SK-N-SH treated with all-trans-retinoic acid at 6 μM for 48 hours (cell line): ENCODE measurements at regions not wholly inside any gene's neighbourhood (a gene's known extent, or its start where the extent isn't known, plus 50 kb on each side); places are given as distances from the start of the nearest gene placed in this dataset.

Source experiments
- ATAC-seq: fragments of 200-7000 bp; cut with Tn5 transposase; 3 replicates; pipeline ENCODE4 v1.9.1; 2020; ENCODE audit warnings: mild to moderate bottlenecking, moderate library complexity
- CREB5 ChIP-seq: fragments of 250-450 bp; sonication (Bioruptor Pico); IDR thresholded peaks from 2 replicates; pipeline ENCODE4 v1.5.1; 2020; ENCODE audit warnings: low read depth, mild to moderate bottlenecking, moderate library complexity
- CSDC2 ChIP-seq: fragments of 250-450 bp; sonication (Bioruptor Pico); IDR thresholded peaks from 2 replicates; pipeline ENCODE4 v1.5.0; 2020; ENCODE audit warnings: mild to moderate bottlenecking, moderate library complexity
- ISL1 ChIP-seq: fragments of 250-450 bp; sonication (Bioruptor Pico); IDR thresholded peaks from 2 replicates; pipeline ENCODE4 v2.1.2; 2022; ENCODE audit warnings: mild to moderate bottlenecking, moderate library complexity
- OSR1 ChIP-seq: fragments of 250-450 bp; sonication (Bioruptor Pico); IDR thresholded peaks from 2 replicates; pipeline ENCODE4 v1.8.0; 2022; ENCODE audit warnings: moderate library complexity, mild to moderate bottlenecking, inconsistent platforms
- PATZ1 ChIP-seq: fragments of 250-450 bp; sonication (Bioruptor Pico); IDR thresholded peaks from 2 replicates; pipeline ENCODE4 v1.8.0; 2020; ENCODE audit warnings: mild to moderate bottlenecking, moderate library complexity, borderline replicate concordance
- POU6F1 ChIP-seq: fragments of 250-450 bp; sonication (Bioruptor Pico); IDR thresholded peaks from 2 replicates; pipeline ENCODE4 v1.8.0; 2021; ENCODE audit warnings: low read depth, mild to moderate bottlenecking, moderate library complexity, borderline replicate concordance
- PPARA ChIP-seq: fragments of 250-450 bp; sonication (Bioruptor Pico); IDR thresholded peaks from 2 replicates; pipeline ENCODE4 v1.5.0; 2020; ENCODE audit warnings: mild to moderate bottlenecking, borderline replicate concordance
- RARB ChIP-seq: fragments of 250-450 bp; sonication (Bioruptor Pico); IDR thresholded peaks from 2 replicates; pipeline ENCODE4 v1.8.0; 2021; ENCODE audit warnings: mild to moderate bottlenecking, moderate library complexity
- SNAI2 ChIP-seq: fragments of 250-450 bp; sonication (Bioruptor Pico); IDR thresholded peaks from 2 replicates; pipeline ENCODE4 v1.5.0; 2020; ENCODE audit warnings: mild to moderate bottlenecking, moderate library complexity
- TCF4 ChIP-seq: fragments of 250-450 bp; sonication (Bioruptor Pico); IDR thresholded peaks from 2 replicates; pipeline ENCODE4 v1.8.0; 2021; ENCODE audit warnings: mild to moderate bottlenecking, moderate library complexity, borderline replicate concordance
- TOX ChIP-seq: fragments of 250-450 bp; sonication (Bioruptor Pico); IDR thresholded peaks from 2 replicates; pipeline ENCODE4 v1.8.0; 2021; ENCODE audit warnings: mild to moderate bottlenecking, moderate library complexity, borderline replicate concordance
- TSHZ2 ChIP-seq: fragments of 250-450 bp; sonication (Bioruptor Pico); IDR thresholded peaks from 2 replicates; pipeline ENCODE4 v1.5.0; 2020; ENCODE audit warnings: mild to moderate bottlenecking, moderate library complexity
- ZFP3 ChIP-seq: fragments of 250-450 bp; sonication (Bioruptor Pico); IDR thresholded peaks from 2 replicates; pipeline ENCODE4 v1.5.0; 2020; ENCODE audit warnings: mild to moderate bottlenecking, moderate library complexity
- ZFP30 ChIP-seq: fragments of 450-650 bp; formaldehyde crosslinking; IDR thresholded peaks from 2 replicates; pipeline ENCODE4 v1.5.0; 2022; ENCODE audit warnings: mild to moderate bottlenecking, moderate library complexity
- ZNF565 ChIP-seq: fragments of 450-650 bp; formaldehyde crosslinking; conservative IDR thresholded peaks from 2 replicates; pipeline ENCODE4 v1.5.0; 2020; ENCODE audit warnings: low read depth, mild to moderate bottlenecking, moderate library complexity
- ZNF70 ChIP-seq: fragments of 450-650 bp; formaldehyde crosslinking; IDR thresholded peaks from 2 replicates; pipeline ENCODE4 v1.5.0; 2020; ENCODE audit warnings: mild to moderate bottlenecking, moderate library complexity
- ZNF8 ChIP-seq: fragments of 450-650 bp; formaldehyde crosslinking; IDR thresholded peaks from 2 replicates; pipeline ENCODE4 v1.5.0; 2020; ENCODE audit warnings: mild to moderate bottlenecking, moderate library complexity

- TF ChIP-seq TSHZ2 (CRISPR knock-in tag) (no peak), CSDC2 (no peak), ZNF565 (CRISPR knock-in tag) (no peak)
- ATAC-seq, result peak; percentile 42; the same call in 1 of the 3 replicates
Measured at GRCh38 chr4:62193761-62194160, 993.6 kb downstream of the ADGRL3 start.

- TF ChIP-seq TCF4 (CRISPR knock-in tag), result 0 out of 2 replicates have a peak, but pooled peaks have one; percentile 31
- no peak for TF ChIP-seq ZNF8 (CRISPR knock-in tag)
- no peak for ATAC-seq
Measured at GRCh38 chr4:62191451-62192240, 991.5 kb downstream of the ADGRL3 start.

- TF ChIP-seq ISL1 (CRISPR knock-in tag) (no peak), POU6F1 (CRISPR knock-in tag) (no peak), TOX (no peak), ZNF565 (CRISPR knock-in tag) (no peak), RARB (CRISPR knock-in tag) (no peak), CSDC2 (no peak), CREB5 (CRISPR knock-in tag) (no peak), OSR1 (CRISPR knock-in tag) (no peak)
- TF ChIP-seq, all 23 proteins: peak for 0
- no peak for ATAC-seq
Measured at GRCh38 chr4:62170235-62170634, 970.1 kb downstream of the ADGRL3 start.

GRCh38 chr4:62168681-62169080 is 968.6 kb downstream of the ADGRL3 start:
- no peak for TF ChIP-seq RARB (CRISPR knock-in tag)
- no peak for TF ChIP-seq ZNF70 (CRISPR knock-in tag)
- no peak for TF ChIP-seq PATZ1 (CRISPR knock-in tag)
- TF ChIP-seq ISL1 (CRISPR knock-in tag), result no peak
- no peak for TF ChIP-seq ZFP3 (CRISPR knock-in tag)
- TF ChIP-seq CSDC2, result no peak
- no peak for TF ChIP-seq ZNF8 (CRISPR knock-in tag)
- TF ChIP-seq PPARA (CRISPR knock-in tag), result no peak
- TF ChIP-seq TSHZ2 (CRISPR knock-in tag), result no peak
- TF ChIP-seq SNAI2, result no peak
- no peak for TF ChIP-seq ZFP30 (CRISPR knock-in tag)
- TF ChIP-seq CREB5 (CRISPR knock-in tag), result no peak
- TF ChIP-seq ZNF565 (CRISPR knock-in tag), result no peak
- no peak for ATAC-seq
